ENCODE measurements at regions not wholly inside any gene's neighbourhood (a gene's known extent, or its start where the extent isn't known, plus 50 kb on each side); places are given as distances from the start of the nearest gene placed in this dataset.

DNA sequence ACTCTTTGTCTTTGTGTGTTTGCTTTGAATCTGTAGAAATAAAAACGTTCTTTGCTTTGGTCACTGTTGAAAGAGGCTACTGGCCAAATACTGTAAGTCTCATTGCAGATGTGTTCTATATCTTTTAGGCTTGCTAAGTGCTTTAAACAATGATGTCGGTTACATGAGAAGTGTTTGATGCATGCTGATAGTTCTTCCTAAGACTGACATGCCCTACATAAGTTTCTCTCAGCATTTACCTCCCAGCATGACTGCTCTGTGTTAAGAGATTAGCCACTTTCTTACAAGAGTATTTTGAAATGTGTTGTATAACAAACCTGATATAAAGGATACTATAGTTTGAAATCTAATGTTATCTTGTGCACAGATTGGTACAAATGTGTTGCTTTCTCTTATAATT is 1088.7 kb downstream of the NSUN3 start:
- no peak for DNase-seq (ENCODE audit: low spot score, unreplicated experiment)
- peaks cover 3% of the 10 kb centered on the region for H3K9me3 Mint-ChIP-seq (ENCODE audit: low read depth)
- H3K27ac Mint-ChIP-seq = no peak overlapping the region
- TF ChIP-seq, protein P1, sequence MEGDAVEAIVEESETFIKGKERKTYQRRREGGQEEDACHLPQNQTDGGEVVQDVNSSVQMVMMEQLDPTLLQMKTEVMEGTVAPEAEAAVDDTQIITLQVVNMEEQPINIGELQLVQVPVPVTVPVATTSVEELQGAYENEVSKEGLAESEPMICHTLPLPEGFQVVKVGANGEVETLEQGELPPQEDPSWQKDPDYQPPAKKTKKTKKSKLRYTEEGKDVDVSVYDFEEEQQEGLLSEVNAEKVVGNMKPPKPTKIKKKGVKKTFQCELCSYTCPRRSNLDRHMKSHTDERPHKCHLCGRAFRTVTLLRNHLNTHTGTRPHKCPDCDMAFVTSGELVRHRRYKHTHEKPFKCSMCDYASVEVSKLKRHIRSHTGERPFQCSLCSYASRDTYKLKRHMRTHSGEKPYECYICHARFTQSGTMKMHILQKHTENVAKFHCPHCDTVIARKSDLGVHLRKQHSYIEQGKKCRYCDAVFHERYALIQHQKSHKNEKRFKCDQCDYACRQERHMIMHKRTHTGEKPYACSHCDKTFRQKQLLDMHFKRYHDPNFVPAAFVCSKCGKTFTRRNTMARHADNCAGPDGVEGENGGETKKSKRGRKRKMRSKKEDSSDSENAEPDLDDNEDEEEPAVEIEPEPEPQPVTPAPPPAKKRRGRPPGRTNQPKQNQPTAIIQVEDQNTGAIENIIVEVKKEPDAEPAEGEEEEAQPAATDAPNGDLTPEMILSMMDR (IDR thresholded peaks at IDR 0.05; ENCODE audit: unreplicated experiment) = no peak
- no peaks in the 10 kb centered on the region for H3K27me3 Mint-ChIP-seq
- H3K4me3 Mint-ChIP-seq (ENCODE audit: low read depth) = no peak overlapping the region
- H3K36me3 Mint-ChIP-seq (ENCODE audit: insufficient read depth) = no peaks in the 10 kb centered on the region
- H3K4me1 Mint-ChIP-seq (ENCODE audit: low read depth) = no peaks in the 10 kb centered on the region

DNA sequence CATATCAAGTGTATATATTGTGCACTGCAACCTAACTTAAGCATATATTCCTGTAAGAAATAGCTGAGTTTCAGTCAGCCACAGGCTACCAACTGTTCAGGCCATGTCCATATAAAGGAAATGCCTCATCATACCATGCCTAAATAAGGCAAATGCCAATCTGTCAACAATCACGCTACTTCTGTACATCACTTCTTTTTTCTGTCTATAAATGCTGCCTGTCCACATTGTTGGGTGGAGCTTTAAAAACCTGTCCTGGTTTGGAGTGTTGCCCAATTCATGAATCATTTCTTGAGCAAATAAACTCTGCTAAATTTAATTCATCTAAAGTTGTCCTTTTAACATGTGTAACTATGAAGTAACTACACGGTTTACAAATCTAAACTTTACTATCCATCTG is 1091.9 kb downstream of the NSUN3 start:
- peaks cover 8% of the 10 kb centered on the region for H3K9me3 Mint-ChIP-seq (ENCODE audit: low read depth)
- H3K4me3 Mint-ChIP-seq (ENCODE audit: low read depth) = no peak overlapping the region
- TF ChIP-seq, protein P1 (IDR thresholded peaks at IDR 0.05; ENCODE audit: unreplicated experiment) = no peak
- H3K27me3 Mint-ChIP-seq = no peaks in the 10 kb centered on the region
- no peak overlapping the region for H3K27ac Mint-ChIP-seq
- no peaks in the 10 kb centered on the region for H3K4me1 Mint-ChIP-seq (ENCODE audit: low read depth)
- no peak for DNase-seq (ENCODE audit: low spot score, unreplicated experiment)
- H3K36me3 Mint-ChIP-seq (ENCODE audit: insufficient read depth) = no peaks in the 10 kb centered on the region

DNA sequence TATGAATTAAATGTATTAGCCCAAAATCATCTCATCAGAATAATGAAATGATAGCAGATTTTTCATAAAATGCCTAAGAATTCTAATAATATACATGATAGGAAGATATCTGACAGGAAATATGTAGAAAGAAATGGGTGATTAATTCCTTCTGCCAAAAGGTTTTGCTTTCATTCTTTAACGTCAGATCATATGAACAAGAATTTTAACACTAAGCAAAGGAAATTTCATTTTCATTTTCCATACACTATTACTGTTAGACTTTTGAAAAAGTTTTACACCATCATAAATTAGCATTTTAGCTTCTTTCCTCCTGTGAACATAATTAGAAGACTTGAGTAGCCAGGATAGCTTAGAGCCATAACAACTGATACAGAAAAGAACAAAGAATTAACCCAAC is 1099.9 kb downstream of the NSUN3 start:
- no peak overlapping the region for H3K27ac Mint-ChIP-seq

DNA sequence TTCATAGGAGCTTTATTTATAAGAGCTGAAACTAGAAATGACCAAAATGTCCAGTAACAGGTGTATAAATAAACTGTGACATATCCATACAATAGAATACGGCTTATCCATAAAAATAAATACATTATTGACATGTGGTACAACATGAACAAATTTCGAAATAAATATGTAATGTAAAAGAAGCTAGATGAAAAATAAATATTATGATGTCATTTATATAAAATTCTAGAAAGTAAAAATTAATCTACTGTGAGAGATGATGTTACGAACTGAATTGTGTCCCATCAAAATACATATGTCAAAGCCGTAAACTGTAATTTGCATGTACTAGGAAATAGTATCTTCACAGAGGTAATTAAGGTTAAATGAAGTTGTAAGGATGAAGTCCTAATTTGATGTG is 1104.9 kb downstream of the NSUN3 start:
- no peak for DNase-seq (ENCODE audit: low spot score, unreplicated experiment)
- Mint-ChIP-seq H3K4me1 (ENCODE audit: low read depth) (peaks cover 9% of the 10 kb centered on the region), H3K9me3 (ENCODE audit: low read depth) (no peaks in the 10 kb centered on the region), H3K36me3 (ENCODE audit: insufficient read depth) (no peaks in the 10 kb centered on the region), H3K27ac (no peak overlapping the region), H3K4me3 (ENCODE audit: low read depth) (no peak overlapping the region), H3K27me3 (no peaks in the 10 kb centered on the region)
- TF ChIP-seq, protein P1 (IDR thresholded peaks at IDR 0.05; ENCODE audit: unreplicated experiment) = no peak

More for the DNA sequence above, 1099.9 kb downstream of the NSUN3 start:
- Mint-ChIP-seq H3K9me3 (ENCODE audit: low read depth) (no peaks in the 10 kb centered on the region), H3K4me1 (ENCODE audit: low read depth) (no peaks in the 10 kb centered on the region), H3K4me3 (ENCODE audit: low read depth) (no peak overlapping the region), H3K36me3 (ENCODE audit: insufficient read depth) (no peaks in the 10 kb centered on the region), H3K27me3 (no peaks in the 10 kb centered on the region)
- no peak for DNase-seq (ENCODE audit: low spot score, unreplicated experiment)
- TF ChIP-seq, protein P1 (IDR thresholded peaks at IDR 0.05; ENCODE audit: unreplicated experiment) = no peak

DNA sequence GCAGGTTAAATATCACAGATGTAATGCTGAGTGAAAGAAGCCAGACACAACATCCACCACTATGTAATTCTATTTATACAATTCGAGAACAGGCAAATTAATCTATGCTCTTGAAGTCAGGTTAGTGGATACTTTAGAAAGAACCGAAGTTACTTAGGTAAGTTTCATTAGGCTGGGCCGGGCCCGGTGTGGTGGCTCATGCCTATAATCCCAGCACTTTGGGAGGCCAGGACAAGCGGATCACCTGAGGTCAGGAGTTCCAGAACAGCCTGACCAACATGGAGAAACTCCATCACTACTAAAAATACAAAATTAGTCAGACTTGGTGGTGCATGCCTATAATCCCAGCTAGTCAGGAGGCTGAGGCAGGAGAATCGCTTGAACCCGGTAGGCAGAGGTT is 1105.7 kb downstream of the NSUN3 start:
- H3K4me1 Mint-ChIP-seq (ENCODE audit: low read depth) = peaks cover 10% of the 10 kb centered on the region
- DNase-seq (ENCODE audit: low spot score, unreplicated experiment) = no peak
- H3K27ac Mint-ChIP-seq = no peak overlapping the region
- TF ChIP-seq, protein P1 (IDR thresholded peaks at IDR 0.05; ENCODE audit: unreplicated experiment) = no peak
- H3K9me3 Mint-ChIP-seq (ENCODE audit: low read depth) = no peaks in the 10 kb centered on the region
- no peaks in the 10 kb centered on the region for H3K36me3 Mint-ChIP-seq (ENCODE audit: insufficient read depth)
- no peak overlapping the region for H3K4me3 Mint-ChIP-seq (ENCODE audit: low read depth)
- no peaks in the 10 kb centered on the region for H3K27me3 Mint-ChIP-seq

Measured in progenitor cell of endocrine pancreas (in vitro differentiated cells).